ENCODE measurements at regions not wholly inside any gene's neighbourhood (a gene's known extent, or its start where the extent isn't known, plus 50 kb on each side); places are given as distances from the start of the nearest gene placed in this dataset.

GRCh38 chr9:91047529-91047928, 245.9 kb downstream of the SYK start:
- ChIA-PET POLR2A (no interaction called here), CTCF (no interaction called here)
- intact Hi-C loops (cut with micrococcal nuclease) (no loop called here), dilution Hi-C loops (cut with MboI; ENCODE audit: extremely low pct_ligation_motif_present, low sequenced_read_pairs) (no loop called here)
- FAIRE-seq: no peak
- Histone ChIP-seq H3K79me2 (ENCODE audit: control insufficient read depth, insufficient read depth, low read length) (no peaks in the 10 kb centered on the region), H3K9ac (replicated peaks; ENCODE audit: extremely low read depth, insufficient read depth, low read length) (no peak overlapping the region), H3K4me3 (replicated peaks in 1 of 3; ENCODE audit: insufficient read depth in 1 of 3, low read depth in 1 of 3, low read length in 3 of 3) (no peak overlapping the region), H3K27me3 (ENCODE audit: control insufficient read depth in 2 of 2, insufficient read depth in 2 of 2, low read length in 2 of 2) (no peaks in the 10 kb centered on the region), H3K9me1 (replicated peaks; ENCODE audit: control insufficient read depth, extremely low read depth, insufficient read depth, low read length) (no peaks in the 10 kb centered on the region), H3K9me3 (replicated peaks; ENCODE audit: control insufficient read depth, insufficient read depth, low read length) (no peaks in the 10 kb centered on the region), H3K4me2 (ENCODE audit: insufficient read depth, low read length) (peak overlapping the region; percentile 16), H3K4me1 (ENCODE audit: control insufficient read depth, extremely low read depth, insufficient read depth, low read length) (peaks cover 12% of the 10 kb centered on the region), H3K27ac (ENCODE audit: insufficient read depth, low read depth, low read length) (peak overlapping the region; percentile 9), H3K36me3 (ENCODE audit: control insufficient read depth in 2 of 2, extremely low read depth in 1 of 2, insufficient read depth in 2 of 2, low read length in 2 of 2) (no peaks in the 10 kb centered on the region), H2AFZ (ENCODE audit: low read depth, low read length) (no peak overlapping the region), H4K20me1 (replicated peaks; ENCODE audit: control insufficient read depth, extremely low read depth, insufficient read depth, low read length) (no peaks in the 10 kb centered on the region)
- BruUV-seq (replicated peaks): no TSS peak
- DNase-seq (ENCODE audit: low read depth, low spot score): no peak
- TF ChIP-seq MYC (IDR thresholded peaks at IDR 0.05; ENCODE audit: low read depth, low read length) (no peak), GATA2 (IDR thresholded peaks at IDR 0.05; ENCODE audit: insufficient read depth, insufficient read length, low read depth, low read length) (peak; percentile 12)

DNA sequence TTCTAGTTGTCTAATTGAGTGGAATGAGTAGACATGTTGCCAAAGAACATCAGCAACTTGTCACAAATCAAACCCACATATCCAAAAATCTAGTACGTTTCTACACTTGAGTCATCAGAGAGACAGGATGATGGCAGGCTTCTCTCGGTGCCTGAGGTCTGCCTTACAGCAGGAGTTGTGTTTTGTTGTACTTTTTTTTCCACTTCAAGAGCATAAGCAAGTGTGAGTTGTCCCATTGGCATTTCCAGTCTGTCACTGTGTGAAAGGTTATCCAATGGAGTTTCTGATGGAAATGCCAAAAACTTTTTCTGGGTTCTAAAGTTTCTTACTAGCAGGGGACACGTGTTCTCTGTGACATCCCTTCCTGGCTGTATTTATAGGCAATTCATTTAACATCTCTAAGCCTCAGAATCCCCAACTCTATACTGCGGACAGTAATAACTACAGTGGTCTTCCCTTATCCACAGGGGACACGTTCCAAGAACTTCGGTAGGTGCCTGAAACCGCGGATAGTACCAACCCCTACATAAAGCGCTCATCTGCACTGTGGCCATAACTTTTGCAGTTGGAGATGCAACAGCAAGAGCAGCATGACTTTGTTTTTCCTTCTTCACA, 246.5 kb downstream of the SYK start:
- POLR2A ChIA-PET: no interaction called here
- no TSS peak for BruUV-seq (replicated peaks)
- CTCF ChIA-PET: no interaction called here

More for the DNA sequence above, 246.5 kb downstream of the SYK start:
- Histone ChIP-seq H3K9me1 (replicated peaks; ENCODE audit: control insufficient read depth, extremely low read depth, insufficient read depth, low read length) (no peaks in the 10 kb centered on the region), H3K36me3 (ENCODE audit: control insufficient read depth in 2 of 2, extremely low read depth in 1 of 2, insufficient read depth in 2 of 2, low read length in 2 of 2) (no peaks in the 10 kb centered on the region), H3K4me2 (ENCODE audit: insufficient read depth, low read length) (peak overlapping the region; percentile 16), H2AFZ (ENCODE audit: low read depth, low read length) (peak overlapping the region; percentile 16), H3K4me1 (ENCODE audit: control insufficient read depth, extremely low read depth, insufficient read depth, low read length) (peaks cover 15% of the 10 kb centered on the region), H3K9me3 (replicated peaks; ENCODE audit: control insufficient read depth, insufficient read depth, low read length) (no peaks in the 10 kb centered on the region), H3K79me2 (ENCODE audit: control insufficient read depth, insufficient read depth, low read length) (no peaks in the 10 kb centered on the region), H3K27ac (ENCODE audit: insufficient read depth, low read depth, low read length) (peak overlapping the region; percentile 9), H4K20me1 (replicated peaks; ENCODE audit: control insufficient read depth, extremely low read depth, insufficient read depth, low read length) (no peaks in the 10 kb centered on the region), H3K9ac (replicated peaks; ENCODE audit: extremely low read depth, insufficient read depth, low read length) (no peak overlapping the region), H3K4me3 (replicated peaks in 1 of 3; ENCODE audit: insufficient read depth in 1 of 3, low read depth in 1 of 3, low read length in 3 of 3) (no peak overlapping the region), H3K27me3 (ENCODE audit: control insufficient read depth in 2 of 2, insufficient read depth in 2 of 2, low read length in 2 of 2) (no peaks in the 10 kb centered on the region)
- intact Hi-C loops (cut with micrococcal nuclease): no loop called here
- TF ChIP-seq POLR2AphosphoS5 (IDR thresholded peaks at IDR 0.05; ENCODE audit: insufficient read depth, low read depth, low read length) (peak; percentile 24), GATA2 (IDR thresholded peaks at IDR 0.05; ENCODE audit: insufficient read depth, insufficient read length, low read depth, low read length) (no peak), JUN (IDR thresholded peaks at IDR 0.05; ENCODE audit: borderline replicate concordance, insufficient read depth, insufficient read length, low read depth) (peak; percentile 29), POLR2A (IDR thresholded peaks at IDR 0.05; ENCODE audit: low read depth, low read length) (no peak), FOS (IDR thresholded peaks at IDR 0.05; ENCODE audit: borderline replicate concordance, insufficient read depth, low read length) (peak; percentile 65)
- DNase-seq (ENCODE audit: low read depth, low spot score): peak; percentile 83
- peak; percentile 67 for FAIRE-seq
- dilution Hi-C loops (cut with MboI; ENCODE audit: extremely low pct_ligation_motif_present, low sequenced_read_pairs): no loop called here
